NCI-H2227 treated with DMSO at 0.1 percent for 48 hours (cell line): ENCODE measurements at regions not wholly inside any gene's neighbourhood (a gene's known extent, or its start where the extent isn't known, plus 50 kb on each side); places are given as distances from the start of the nearest gene placed in this dataset.
"Not testable (repeated sequence)": the region's sequence is repeated elsewhere in the genome, so short reads cannot be mapped to it uniquely, and the experiment has no call there.

ENCODE experiments used
- DNase-seq: peaks from one replicate; lab custom pipeline; 2025; lab: John Stamatoyannopoulos, UW

DNA sequence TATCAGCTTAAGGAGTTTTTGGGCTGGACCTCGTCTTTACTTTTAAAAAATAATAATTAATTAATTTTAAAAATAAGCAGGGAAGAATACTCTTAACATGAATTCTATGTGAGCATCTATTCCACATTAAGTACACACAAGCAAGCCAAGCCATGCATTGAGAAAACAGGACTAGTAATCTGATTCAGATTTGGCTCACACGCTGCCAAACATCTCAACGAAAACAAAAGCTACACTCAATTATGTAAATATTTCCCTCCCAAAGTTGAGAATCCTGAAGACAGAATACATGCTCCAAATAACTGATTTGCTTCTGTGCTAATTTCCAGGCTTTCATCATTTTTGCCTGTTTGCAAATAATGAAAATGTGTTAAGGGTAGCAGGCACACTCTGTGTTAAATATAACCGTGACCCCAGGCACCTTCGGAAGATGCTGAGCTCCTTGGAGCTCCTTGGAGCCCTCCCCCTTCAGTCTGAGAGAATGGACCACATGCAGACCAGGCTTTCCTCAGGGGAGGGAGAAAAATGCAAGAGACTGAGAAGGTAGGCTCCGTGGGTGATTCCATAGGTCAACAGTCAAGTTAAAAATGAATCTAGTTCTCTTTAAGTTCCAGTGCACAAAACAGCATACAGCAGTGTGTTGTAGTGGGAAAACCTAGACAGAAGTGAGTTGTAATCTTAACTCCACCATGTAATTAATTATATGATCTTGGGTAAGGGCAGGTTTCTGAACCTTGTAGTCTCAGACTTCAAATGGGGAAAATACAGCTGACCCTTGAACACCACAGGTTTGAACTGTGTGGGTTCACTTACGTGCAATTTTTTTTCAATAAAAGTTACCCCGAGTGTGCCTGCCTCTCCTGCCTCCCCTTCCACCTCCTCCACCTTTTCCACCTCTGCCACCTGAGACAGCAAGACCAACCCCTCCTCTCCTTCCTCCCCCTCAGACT lies 161.3 kb upstream of the RREB1 start:
- DNase-seq, result no peak

DNA sequence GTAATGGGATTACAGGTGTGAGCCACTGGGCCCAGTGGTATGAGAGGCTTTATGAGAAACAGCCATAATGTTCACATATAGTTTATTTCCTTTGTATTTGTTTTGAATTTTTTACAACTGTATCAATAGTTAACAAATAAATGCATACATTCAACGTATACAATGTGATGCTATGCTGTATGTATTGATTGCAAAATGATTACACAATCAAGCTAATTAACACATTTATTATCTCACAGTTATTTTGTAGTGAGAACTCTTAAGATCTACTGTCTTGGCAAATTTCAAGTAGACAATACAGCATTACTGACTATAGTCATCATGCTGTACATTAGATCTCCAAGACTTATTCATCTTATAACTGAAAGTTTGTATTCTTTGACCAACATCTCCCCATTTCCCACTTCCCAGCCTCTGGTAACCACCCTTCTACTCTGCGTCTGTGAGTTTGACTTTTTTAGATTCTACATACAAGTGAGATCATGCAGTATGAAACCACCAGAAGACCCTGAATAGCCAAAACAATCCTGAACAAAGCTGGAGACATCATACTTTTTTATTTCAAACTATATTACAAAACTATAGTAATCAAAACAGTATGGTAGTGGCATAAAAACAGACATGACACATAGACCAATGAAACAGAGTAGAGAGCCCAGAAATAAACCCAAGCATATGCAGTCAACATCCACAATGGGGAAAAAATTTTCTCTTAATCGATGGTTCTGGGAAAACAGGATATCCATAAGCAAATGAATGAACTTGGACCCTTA lies 157.2 kb upstream of the RREB1 start:
- DNase-seq, result no peak

DNA sequence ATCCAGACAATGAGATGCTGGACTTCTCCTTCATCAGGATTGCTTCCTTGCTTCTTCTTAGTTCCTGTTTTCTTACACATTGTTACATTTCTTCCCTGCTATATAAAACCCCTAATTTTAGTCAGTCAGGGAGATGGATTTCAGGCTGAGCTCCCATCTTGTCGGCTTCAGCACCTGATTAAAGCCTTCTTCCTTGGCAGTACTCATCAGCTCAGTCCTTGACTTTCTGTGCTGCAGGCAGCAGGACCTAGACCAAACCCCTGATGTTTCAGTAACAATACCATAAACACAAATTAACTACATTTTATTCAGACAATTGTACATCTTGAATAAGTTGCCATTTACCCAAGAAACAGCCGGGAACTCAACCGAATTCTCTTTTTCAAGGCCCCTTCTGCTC lies 156.4 kb upstream of the RREB1 start:
- DNase-seq, result no peak

DNA sequence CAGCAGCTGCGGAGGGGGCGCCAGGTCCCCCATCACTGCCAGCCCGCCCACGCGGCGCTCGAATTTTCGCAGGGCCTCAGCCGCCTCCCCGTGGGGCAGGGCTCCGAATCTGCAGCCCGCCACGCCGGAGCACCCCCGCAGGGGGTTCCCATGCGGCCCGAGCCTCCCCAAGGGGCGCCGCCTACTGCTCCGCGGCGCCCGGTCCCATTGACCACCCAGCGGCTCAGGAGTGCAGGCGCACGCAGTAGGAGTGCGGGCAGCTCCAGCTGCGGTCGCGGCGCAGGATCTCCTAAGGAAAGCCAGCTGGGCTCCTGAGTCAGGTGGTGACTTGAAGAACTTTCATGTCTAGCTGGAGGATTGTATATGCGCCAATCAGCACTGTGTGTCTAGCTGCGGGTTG lies 155.3 kb upstream of the RREB1 start:
- no peak for DNase-seq

DNA sequence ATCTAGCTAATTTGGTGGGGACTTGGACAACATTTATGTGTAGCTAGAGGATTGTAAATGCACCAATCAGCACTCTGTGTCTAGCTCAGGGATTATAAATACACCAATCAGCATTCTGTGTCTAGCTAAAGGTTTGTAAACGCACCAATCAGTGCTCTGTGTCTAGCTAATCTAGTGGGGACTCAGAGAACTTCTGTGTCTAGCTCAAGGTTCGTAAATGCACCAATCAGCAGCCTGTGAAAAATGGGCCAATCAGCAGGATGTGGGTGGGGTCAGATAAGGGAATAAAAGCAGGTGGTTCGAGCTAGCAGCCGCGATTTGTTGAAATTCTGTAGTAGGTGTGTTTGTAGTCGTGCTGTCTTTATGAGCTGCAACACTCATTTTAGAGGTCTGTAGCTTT lies 154.8 kb upstream of the RREB1 start:
- not testable (repeated sequence) for DNase-seq

DNA sequence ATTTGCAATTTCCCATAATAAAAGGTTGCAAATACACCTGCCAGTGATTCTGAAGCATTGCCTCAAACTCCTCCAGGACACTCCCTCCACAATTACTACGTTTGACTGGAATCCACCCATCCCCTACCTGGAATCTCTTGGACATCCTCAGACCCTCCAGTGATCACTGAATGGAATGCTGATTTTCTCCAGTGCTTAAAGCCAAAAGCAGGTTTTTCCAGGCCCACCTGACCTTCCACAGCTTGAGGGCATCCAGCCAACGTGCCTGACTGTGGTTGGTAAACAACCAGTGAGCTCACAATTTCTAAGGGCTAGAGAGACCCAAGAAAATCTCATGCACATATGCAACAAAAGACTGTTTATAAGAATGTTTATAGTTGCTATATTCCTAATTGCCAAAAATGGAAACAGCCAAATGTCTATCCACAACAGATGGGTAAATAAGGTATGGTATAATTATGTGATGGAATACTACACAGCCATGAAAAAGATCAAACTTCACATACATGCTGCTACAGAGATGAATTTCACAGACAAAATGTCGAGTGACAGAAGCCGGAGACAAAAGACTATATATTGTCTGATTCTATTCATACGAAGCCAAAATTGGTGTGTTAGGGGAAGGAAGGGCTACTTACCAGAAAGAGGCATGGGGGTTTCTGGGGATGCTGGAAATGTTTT lies 147.1 kb upstream of the RREB1 start:
- no peak for DNase-seq

DNA sequence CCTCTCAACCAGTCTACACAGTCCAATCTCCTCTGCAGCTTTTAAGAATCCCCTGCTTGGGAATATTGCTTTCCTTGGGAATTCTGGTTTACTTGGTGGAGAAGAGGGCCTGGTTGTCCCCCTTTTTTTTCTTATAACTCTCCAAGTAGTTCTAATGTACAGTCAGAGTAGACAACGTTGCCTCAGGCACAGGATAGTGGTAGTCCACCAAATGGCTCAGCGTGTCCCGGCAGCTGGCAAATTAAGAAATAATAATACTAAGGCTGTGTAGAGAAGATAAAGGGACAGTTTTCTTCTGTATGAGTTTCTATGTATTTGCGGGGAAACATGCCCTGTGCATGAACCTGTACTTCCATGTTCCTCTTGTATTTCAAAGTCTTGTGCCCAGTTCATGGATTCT lies 145.7 kb upstream of the RREB1 start:
- no peak for DNase-seq

DNA sequence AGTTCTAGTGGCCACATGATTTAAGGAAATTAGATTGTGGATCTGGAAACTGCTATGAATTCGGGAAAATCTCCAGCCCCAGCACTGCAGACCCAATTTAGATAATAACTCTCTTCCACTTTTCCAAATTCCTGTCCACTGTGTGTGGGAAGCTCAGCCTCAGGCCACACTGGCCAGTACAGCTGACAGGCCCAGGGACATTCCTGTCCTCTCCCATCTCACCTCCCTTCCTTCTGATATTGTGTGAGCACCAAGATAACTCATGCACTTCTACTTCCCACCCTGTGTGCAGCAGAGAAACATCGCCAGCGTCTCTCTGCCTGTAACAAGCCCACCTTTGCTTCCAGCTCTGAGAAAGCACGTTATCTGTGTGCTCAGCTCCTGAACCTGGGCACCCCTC lies 145.1 kb upstream of the RREB1 start:
- no peak for DNase-seq

DNA sequence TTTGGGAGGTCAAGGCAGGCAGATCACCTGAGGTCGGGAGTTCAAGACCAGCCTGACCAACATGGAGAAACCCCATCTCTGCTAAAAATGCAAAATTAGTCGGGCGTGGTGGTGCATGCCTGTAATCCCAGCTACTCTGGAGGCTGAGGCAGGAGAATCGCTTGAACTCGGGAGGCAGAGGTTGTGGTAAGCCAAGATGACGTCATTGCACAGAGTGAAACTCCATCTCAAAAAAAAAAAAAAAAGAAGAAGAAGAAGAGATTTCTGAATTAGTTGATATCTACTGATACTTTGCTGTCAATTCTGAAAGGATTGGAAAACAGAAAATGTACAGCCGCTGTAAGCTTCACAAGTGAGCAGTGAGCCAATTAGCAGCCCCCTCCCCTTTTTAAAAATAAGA lies 144.4 kb upstream of the RREB1 start:
- not testable (repeated sequence) for DNase-seq

DNA sequence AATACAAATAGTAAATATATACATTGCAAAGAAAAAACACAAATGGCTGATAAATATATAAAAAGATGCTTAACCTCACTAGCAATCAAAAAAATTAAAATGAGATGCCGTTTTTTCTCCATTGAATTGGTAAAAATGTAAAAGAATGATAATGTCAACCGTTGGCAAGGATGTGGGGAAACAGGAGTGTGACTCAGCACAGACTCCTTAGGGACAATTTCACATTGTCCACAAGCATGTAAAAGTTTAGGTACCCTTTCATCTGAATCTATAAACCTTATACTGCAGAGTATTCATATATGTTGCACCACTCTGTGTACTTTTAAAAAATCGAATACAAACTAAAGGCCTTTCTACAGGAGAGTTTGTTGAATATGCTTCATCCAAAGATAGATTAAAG lies 143.1 kb upstream of the RREB1 start:
- no peak for DNase-seq

DNA sequence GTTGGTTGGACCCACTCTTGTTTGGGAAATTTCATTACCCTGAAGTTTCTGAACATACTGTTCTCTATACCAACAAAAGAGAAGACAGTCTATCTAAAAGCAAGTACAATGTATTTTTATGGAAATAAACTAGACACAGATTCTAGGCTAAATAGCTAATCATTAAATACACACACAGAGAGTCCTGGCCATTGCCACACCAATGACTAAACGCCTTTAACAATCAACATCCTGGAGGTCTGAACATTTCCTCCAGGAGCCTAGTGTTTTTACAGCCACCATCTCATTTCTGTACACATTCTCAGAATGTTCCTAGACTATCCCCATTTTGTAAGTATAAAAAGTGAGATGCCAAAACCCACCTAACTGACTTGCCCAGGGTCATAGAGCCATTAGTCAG lies 141.6 kb upstream of the RREB1 start:
- DNase-seq, result no peak

DNA sequence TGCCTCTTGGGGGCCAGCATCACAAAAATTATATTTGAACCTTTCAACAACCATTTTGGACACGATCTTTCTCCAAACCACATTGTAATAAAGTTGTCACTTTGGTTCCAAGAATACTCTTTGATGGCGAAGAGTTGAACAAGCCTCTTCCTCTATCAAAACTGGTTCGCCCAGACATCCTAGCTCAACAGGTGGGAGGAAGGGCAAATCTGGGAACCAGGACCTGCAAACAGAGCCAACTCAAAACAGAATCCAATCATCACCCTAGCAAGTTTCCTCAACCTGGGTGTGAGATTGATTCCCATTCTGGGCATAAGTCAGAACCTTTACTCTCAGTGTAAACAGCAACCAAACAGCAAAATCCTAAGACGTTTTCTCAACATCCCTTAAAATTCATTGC lies 141.2 kb upstream of the RREB1 start:
- no peak for DNase-seq

DNA sequence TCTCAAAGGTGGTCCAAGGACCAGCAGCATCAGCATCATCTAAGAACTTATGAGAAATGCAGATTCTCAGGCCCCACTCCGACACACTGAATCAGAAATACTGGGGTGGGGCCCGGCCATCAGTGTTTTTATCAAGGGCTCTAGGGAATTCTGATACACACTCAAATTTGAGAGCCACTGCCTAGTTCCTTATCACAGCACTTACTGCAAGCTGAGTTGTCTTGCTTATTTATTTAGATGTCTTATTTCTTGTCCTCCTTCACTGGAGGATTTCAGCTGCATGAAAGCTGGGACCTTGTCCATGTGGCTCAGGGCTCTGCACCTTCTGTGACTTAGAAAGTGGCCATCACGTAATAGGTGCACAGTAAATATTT lies 139.4 kb upstream of the RREB1 start:
- no peak for DNase-seq

DNA sequence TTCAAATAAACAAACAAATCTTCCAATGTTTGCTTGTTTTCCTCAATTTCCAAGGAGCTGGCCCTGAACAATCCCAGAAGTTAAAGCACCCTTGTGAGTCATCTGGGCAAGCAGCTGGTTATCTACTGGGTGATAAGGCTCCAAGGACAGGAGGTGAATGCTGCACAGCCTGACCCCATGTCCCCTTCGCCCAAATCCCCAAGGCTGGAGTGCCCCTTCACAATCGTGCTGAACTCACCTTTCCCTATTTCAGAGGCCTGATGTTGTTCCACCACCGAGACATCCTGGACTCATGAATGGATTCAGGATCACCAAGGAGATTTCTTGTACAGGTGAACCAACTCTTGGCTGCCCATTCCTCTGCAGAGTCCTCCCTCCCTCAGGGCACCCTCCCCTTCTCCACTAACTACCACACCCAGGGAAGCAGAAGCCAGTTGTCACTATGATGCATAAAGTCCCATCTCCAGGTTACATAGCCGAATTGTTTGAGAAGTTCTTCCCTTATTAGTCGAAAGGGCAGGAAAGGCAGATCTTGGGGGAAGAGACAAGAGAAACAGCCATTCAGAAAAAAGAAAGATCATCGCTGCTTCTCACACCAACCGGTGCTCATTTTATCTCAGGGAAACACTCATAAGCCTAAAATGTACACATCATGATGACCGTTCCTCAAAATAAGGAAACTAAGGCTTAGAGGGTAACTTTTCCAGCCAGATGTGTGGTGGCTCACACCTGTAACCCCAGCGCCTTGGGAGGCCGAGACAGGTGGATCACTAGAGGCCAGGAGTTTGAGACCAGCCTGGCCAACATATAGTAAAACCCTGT lies 138.8 kb upstream of the RREB1 start:
- DNase-seq, result no peak

DNA sequence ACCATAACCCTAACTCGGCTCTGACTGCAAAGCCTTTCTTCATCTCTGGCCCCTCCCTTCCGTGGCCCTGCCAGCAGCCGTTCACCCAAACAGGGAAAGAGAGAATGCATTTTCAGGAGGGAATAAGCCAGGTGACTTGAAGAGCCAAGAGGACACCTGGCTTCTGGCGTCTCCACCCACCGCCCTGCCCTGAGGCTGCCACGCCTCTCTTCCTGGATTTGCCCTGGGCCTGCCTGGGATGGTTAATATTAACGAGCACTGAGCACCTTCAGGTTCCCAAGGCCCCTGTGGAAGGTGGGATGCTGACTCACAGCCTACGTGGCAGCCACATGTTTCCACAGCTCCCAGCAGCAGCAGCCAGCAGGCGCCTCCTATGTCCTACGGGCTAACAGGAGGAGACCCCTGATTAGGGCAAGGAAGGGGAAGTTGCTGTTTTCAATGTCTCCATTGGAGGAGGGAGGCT lies 138.0 kb upstream of the RREB1 start:
- no peak for DNase-seq

DNA sequence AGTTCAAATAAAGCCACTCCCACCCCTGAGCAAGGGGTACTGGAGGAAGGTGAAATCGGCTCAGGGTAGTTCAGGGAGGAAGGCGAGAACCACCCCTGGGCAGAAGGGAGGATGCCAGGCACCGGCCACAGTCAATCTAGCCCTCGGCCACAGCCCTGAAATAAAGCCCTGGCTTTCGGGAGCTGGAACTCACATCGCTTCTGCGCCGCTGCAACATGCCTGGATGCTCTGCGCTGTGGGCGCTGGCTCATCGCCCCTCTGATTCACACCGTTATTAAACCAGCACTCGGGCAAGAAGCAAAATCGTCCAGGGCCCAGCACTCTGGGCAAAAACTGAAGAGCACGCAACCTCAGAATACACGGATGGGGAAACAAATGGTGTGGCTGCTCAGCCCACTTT lies 136.9 kb upstream of the RREB1 start:
- no peak for DNase-seq

DNA sequence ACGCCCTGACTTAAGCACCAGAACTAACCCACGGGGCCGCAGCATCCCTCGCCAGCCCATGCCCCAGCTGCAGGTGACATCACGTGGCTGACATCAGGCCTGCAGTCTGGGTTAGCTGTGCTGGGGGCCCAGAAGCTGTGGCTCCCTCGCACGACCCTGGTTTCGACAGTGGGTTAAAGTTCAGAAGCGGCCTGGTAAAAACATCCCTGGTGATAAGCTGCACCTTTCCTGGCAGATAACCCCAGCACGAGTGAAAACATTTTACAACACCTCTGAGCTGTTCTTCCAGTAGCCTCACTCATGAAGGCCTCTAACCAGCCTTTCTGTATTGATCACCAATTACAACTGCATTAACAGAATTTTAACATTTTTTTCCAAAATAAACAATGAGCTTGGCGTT lies 136.4 kb upstream of the RREB1 start:
- DNase-seq, result no peak

DNA sequence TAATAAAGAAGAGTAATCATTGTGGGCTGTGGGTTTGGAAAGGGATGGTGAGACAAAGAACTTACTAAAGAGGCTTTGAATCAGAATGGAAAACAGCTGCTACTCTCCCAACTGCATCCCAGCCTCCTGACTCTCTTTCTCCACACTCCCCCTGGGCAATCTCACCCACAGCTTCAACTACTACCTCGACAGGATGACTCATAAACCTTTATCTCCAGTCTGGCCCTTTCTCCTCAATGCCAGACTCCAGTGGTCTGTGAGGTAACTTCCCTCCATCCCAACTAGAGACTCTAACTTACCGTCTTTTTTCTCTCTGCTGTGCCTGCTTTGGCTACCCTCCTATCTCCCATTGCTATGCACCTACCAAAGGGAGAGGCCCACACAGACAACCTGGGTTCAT lies 135.3 kb upstream of the RREB1 start:
- DNase-seq, result no peak

DNA sequence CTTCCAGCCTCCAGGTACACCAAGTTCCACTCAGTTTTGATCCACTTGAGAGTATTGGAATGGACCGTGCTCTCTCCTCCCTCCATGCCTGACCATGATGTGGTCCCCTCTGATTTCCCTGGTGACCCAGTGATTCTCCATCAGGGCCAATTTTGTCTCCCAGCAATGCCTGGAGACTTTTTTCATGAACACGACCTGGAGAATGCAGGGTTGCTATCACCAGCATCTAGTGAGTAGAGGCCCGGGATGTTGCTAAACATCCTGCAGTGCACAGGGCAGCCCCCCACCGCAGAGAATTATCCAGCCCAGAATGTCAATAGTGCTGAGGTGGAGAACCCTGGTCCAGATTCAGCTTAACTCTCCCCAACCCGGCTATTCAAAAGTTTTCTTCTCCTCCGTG lies 134.0 kb upstream of the RREB1 start:
- DNase-seq, result no peak

DNA sequence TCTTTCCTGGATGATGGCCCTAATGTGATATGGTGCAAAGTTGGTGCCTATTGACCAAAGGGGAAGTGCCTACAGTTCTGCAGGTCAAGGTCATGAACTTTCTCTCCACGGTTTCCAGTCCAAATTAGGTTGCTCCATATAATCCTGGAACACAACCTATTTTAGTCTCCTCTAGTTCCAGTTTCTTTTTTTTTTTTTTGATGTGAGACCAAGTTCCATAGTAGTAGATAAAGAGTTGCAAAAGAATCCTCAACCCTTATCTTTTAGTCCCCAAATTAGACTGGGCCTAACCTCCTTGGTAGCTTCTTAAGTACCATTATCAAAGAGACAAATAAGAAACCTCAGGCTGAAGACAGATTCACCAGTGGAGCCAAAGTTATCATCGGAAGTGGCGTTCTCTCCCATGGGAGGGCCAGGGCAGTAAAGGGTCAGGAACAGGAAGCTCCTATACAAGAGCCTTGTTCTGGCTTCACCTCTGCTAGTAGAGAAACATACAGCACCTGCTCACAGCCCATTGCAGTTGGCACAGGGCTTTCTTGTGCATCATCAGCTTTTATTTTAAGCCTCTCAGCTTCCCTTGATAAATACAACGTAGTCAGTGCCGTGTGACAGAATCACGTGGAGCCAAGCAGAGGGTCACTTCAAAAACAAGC lies 132.2 kb upstream of the RREB1 start:
- no peak for DNase-seq

DNA sequence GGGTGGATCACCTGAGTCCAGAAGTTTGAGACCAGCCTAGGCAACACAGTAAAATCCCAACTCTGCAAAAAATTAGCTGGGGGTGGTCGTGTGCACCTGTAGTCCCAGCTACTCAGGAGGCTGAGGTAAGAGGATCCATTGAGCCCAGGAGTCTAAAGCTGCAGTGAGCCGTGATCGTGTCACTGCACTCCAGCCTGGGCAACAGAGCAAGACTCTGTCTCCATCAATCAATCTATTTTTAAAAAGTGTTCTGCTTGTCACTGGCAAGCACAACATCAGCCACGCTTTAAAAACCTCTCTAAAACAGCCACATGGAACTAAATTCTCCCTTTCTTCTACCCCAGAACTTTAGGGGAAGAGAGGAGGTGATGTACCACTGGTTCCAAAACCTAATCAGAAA lies 131.6 kb upstream of the RREB1 start:
- no peak for DNase-seq
